PC-9 (cell line): ENCODE measurements at regions not wholly inside any gene's neighbourhood (a gene's known extent, or its start where the extent isn't known, plus 50 kb on each side); places are given as distances from the start of the nearest gene placed in this dataset.

ENCODE experiments used
- BruUV-seq: library from RNA; stranded (reverse); fragments of 400-500 nt; replicated peaks from 2 replicates; lab custom pipeline; 2021; lab: Mats Ljungman, UMichigan
- CTCF ChIA-PET: fragments of 300-600 bp; sonication (Branson Sonifier 250); formaldehyde crosslinking; loops from one replicate; lab custom pipeline; 2022; ENCODE audit warnings: antibody characterized with exemption; lab: Charles Lee
- POLR2A ChIA-PET: fragments of 300-600 bp; sonication (Branson Sonifier 250); formaldehyde crosslinking; loops from one replicate; lab custom pipeline; 2022; ENCODE audit warnings: antibody characterized with exemption; ENCODE audit not compliant: unreplicated experiment; lab: Charles Lee
- DNase-seq, 2 experiments: peaks; one replicate each; pipeline versions ENCODE4 v3.0.0 to v3.0.0-alpha.2; 2015 to 2022; ENCODE audit warnings: mixed read lengths in 1 of 2
- H2AFZ ChIP-seq: fragments of 200-600 bp; sonication (generic); 2 replicates; pipeline ENCODE4 v1.8.1; 2017; ENCODE audit warnings: antibody characterized with exemption
- H3F3A ChIP-seq: fragments of 200-600 bp; sonication (generic); 2 replicates; pipeline ENCODE4 v1.8.1; 2017; ENCODE audit warnings: antibody characterized with exemption, mild to moderate bottlenecking, low read depth; ENCODE audit not compliant: insufficient read depth
- H3K27ac ChIP-seq: fragments of 200-600 bp; sonication (generic); 2 replicates; pipeline ENCODE4 v1.6.1; 2016; ENCODE audit warnings: mixed run types
- H3K27me3 ChIP-seq: fragments of 200-600 bp; sonication (generic); 2 replicates; pipeline ENCODE4 v1.6.1; 2016; ENCODE audit warnings: low read depth, mixed run types; ENCODE audit not compliant: insufficient read depth
- H3K36me3 ChIP-seq: fragments of 200-600 bp; sonication (generic); 2 replicates; pipeline ENCODE4 v1.6.1; 2016; ENCODE audit warnings: low read depth, mixed run types
- H3K4me1 ChIP-seq: fragments of 200-600 bp; sonication (generic); replicated peaks from 2 replicates; pipeline ENCODE4 v1.6.1; 2016; ENCODE audit warnings: mixed run types; ENCODE audit not compliant: insufficient read depth
- H3K4me2 ChIP-seq: fragments of 200-600 bp; sonication (generic); 2 replicates; pipeline ENCODE4 v1.6.1; 2017; ENCODE audit warnings: mixed run types
- H3K4me3 ChIP-seq: fragments of 200-600 bp; sonication (generic); 2 replicates; pipeline ENCODE4 v1.6.1; 2016; ENCODE audit warnings: mixed run types
- H3K79me2 ChIP-seq: fragments of 200-600 bp; sonication (generic); 2 replicates; pipeline ENCODE4 v1.6.1; 2017; ENCODE audit warnings: low read depth, mixed run types
- H3K9me2 ChIP-seq: fragments of 200-600 bp; sonication (generic); 2 replicates; pipeline ENCODE4 v1.8.1; 2017; ENCODE audit warnings: mild to moderate bottlenecking; ENCODE audit not compliant: insufficient read depth
- H3K9me3 ChIP-seq: fragments of 200-600 bp; sonication (generic); 2 replicates; pipeline ENCODE4 v1.8.1; 2016; ENCODE audit warnings: low read depth; ENCODE audit not compliant: insufficient read depth
- H4K20me1 ChIP-seq: fragments of 200-600 bp; sonication (generic); 2 replicates; pipeline ENCODE4 v1.8.1; 2017; ENCODE audit not compliant: insufficient read depth
- EZH2 ChIP-seq: fragments of 200-600 bp; sonication (generic); IDR thresholded peaks from 2 replicates; pipeline ENCODE4 v1.8.0; 2017; ENCODE audit warnings: antibody characterized with exemption, low read depth
- intact Hi-C: fragments of 100-400 bp; cut with micrococcal nuclease; formaldehyde crosslinking; loops from one replicate; pipeline ENCODE4 v1.10.0; 2022; ENCODE audit not compliant: unreplicated experiment
- TF ChIP-seq, protein P1 (sequence below): fragments of 200-600 bp; sonication (generic); conservative IDR thresholded peaks from 2 replicates; pipeline ENCODE4 v1.6.1; 2017; ENCODE audit warnings: mixed run types, antibody characterized with exemption, mild to moderate bottlenecking, moderate library complexity

DNA sequence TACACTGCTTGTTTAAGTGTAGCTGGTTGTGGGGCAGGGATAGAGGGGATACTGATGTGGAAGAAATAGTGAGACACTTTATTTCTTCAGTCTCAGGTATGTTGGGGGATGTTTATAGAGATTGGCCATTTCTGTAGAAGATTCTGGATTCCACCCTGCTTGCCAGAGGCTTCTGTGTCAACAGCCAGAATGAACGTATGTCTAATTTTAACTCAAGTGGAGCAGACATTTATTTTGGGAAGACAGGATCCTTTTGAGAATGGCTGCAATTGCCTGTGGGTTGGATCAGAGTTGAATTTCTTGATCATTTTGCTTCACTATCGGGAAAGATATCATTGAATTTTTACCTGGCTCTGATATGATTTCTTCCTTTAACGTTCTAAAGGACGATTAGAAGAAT, 465.6 kb upstream of the SLC14A2 start:
- no peaks in the 10 kb centered on the region for H4K20me1 ChIP-seq
- H3K4me2 ChIP-seq = no peak overlapping the region
- ChIA-PET CTCF (no interaction called here), POLR2A (no interaction called here)
- intact Hi-C loops = no loop called here
- H2AFZ ChIP-seq = no peak overlapping the region
- H3F3A ChIP-seq = no peaks in the 10 kb centered on the region
- no peaks in the 10 kb centered on the region for H3K36me3 ChIP-seq
- H3K27me3 ChIP-seq = no peaks in the 10 kb centered on the region
- no peak overlapping the region for H3K27ac ChIP-seq
- no peaks in the 10 kb centered on the region for H3K4me1 ChIP-seq
- BruUV-seq = no TSS peak
- TF ChIP-seq, protein P1, sequence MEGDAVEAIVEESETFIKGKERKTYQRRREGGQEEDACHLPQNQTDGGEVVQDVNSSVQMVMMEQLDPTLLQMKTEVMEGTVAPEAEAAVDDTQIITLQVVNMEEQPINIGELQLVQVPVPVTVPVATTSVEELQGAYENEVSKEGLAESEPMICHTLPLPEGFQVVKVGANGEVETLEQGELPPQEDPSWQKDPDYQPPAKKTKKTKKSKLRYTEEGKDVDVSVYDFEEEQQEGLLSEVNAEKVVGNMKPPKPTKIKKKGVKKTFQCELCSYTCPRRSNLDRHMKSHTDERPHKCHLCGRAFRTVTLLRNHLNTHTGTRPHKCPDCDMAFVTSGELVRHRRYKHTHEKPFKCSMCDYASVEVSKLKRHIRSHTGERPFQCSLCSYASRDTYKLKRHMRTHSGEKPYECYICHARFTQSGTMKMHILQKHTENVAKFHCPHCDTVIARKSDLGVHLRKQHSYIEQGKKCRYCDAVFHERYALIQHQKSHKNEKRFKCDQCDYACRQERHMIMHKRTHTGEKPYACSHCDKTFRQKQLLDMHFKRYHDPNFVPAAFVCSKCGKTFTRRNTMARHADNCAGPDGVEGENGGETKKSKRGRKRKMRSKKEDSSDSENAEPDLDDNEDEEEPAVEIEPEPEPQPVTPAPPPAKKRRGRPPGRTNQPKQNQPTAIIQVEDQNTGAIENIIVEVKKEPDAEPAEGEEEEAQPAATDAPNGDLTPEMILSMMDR = no peak
- no peak for TF ChIP-seq EZH2
- H3K4me3 ChIP-seq = no peak overlapping the region
- DNase-seq = no peak
- H3K9me3 ChIP-seq = no peaks in the 10 kb centered on the region
- H3K9me2 ChIP-seq = no peaks in the 10 kb centered on the region; the same call in 1 of the 2 replicates
- H3K79me2 ChIP-seq = no peaks in the 10 kb centered on the region

- intact Hi-C loops = no loop called here
- no peak overlapping the region for H3K4me3 ChIP-seq
- H3K27me3 ChIP-seq = no peaks in the 10 kb centered on the region
- H4K20me1 ChIP-seq = no peaks in the 10 kb centered on the region
- no peak for DNase-seq
- H3K4me2 ChIP-seq = no peak overlapping the region
- H3K4me1 ChIP-seq = no peaks in the 10 kb centered on the region
- H3K9me2 ChIP-seq = no peaks in the 10 kb centered on the region; the same call in 1 of the 2 replicates
- no peaks in the 10 kb centered on the region for H3K79me2 ChIP-seq
- no peak overlapping the region for H3K27ac ChIP-seq
- H2AFZ ChIP-seq = no peak overlapping the region
- CTCF ChIA-PET = no interaction called here
- TF ChIP-seq, protein P1 = no peak
- no peak for TF ChIP-seq EZH2
- H3F3A ChIP-seq = no peaks in the 10 kb centered on the region
- no peaks in the 10 kb centered on the region for H3K36me3 ChIP-seq
- BruUV-seq = no TSS peak
- POLR2A ChIA-PET = no interaction called here
- no peaks in the 10 kb centered on the region; the same call in 1 of the 2 replicates for H3K9me3 ChIP-seq
Observed at GRCh38 chr18:45151645-45152044, 463.6 kb upstream of the SLC14A2 start.

GRCh38 chr18:45155526-45155925, 459.8 kb upstream of the SLC14A2 start:
- intact Hi-C loops = no loop called here

More at GRCh38 chr18:45155526-45155925, 459.8 kb upstream of the SLC14A2 start:
- no peaks in the 10 kb centered on the region for H3K27me3 ChIP-seq
- no peaks in the 10 kb centered on the region for H3K79me2 ChIP-seq
- TF ChIP-seq, protein P1 = no peak
- TF ChIP-seq EZH2 = no peak
- ChIA-PET POLR2A (no interaction called here), CTCF (no interaction called here)
- no peaks in the 10 kb centered on the region; the same call in 1 of the 2 replicates for H3K9me3 ChIP-seq
- 0 out of 2 replicates have a peak, but pooled peaks cover 6% of the 10 kb centered on the region for H3K4me1 ChIP-seq
- H3K4me3 ChIP-seq = no peak overlapping the region
- H3K4me2 ChIP-seq = no peak overlapping the region
- H2AFZ ChIP-seq = no peak overlapping the region
- H3K27ac ChIP-seq = no peak overlapping the region
- no peaks in the 10 kb centered on the region for H3K36me3 ChIP-seq
- H3K9me2 ChIP-seq = no peaks in the 10 kb centered on the region; the same call in 1 of the 2 replicates
- no peaks in the 10 kb centered on the region for H4K20me1 ChIP-seq
- H3F3A ChIP-seq = no peaks in the 10 kb centered on the region
- no peak for DNase-seq
- no TSS peak for BruUV-seq
